ENCODE measurements at regions not wholly inside any gene's neighbourhood (a gene's known extent, or its start where the extent isn't known, plus 50 kb on each side); places are given as distances from the start of the nearest gene placed in this dataset.

DNA sequence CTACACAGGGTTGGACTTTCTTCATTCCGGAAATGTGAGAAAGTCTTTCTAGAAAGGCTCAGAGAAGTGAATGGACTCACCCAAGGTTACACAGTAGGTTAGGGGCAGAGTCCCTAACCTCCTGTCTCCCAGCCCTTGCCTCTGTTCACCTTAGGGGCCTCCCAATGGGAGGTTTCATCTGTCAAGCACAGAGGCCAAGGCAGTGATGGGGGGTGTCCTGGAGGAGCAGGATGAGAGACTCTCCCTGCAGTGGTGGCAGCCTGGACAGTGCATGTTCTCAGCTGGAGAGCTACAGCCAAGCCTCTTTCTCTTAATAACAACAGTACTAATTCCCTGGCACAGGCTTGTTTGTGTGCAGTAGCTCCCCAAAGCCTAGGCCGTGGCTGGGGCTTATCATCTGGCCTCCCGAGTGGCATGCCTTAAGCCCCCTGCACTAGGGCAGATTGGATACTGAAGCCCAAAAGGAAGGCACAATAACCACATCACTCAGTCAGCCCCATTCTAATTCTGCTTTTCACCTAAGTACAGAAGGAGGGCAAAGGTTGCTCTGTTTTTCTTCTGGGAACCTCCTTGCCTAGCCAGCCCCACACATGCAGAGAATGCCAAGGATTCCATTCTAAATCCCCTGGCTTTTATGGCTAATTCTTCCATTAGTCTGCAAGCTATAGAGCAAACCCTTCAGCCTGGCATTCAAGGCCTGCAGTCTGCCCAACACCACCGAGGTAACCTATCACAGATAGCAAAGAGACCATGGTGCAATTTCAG lies 50.2 kb upstream of the XPA start:
- H3K4me1 ChIP-seq: no peaks in the 10 kb centered on the region
- no peak for DNase-seq
- H3K4me3 ChIP-seq (ENCODE audit: low read depth, low read length): no peak overlapping the region
- H3K9me3 ChIP-seq: no peaks in the 10 kb centered on the region
- H3K36me3 ChIP-seq: no peaks in the 10 kb centered on the region
- no peak for TF ChIP-seq CTCF (IDR thresholded peaks at IDR 0.05; ENCODE audit: low read depth, low read length)
- H3K27me3 ChIP-seq: peaks cover 8% of the 10 kb centered on the region

DNA sequence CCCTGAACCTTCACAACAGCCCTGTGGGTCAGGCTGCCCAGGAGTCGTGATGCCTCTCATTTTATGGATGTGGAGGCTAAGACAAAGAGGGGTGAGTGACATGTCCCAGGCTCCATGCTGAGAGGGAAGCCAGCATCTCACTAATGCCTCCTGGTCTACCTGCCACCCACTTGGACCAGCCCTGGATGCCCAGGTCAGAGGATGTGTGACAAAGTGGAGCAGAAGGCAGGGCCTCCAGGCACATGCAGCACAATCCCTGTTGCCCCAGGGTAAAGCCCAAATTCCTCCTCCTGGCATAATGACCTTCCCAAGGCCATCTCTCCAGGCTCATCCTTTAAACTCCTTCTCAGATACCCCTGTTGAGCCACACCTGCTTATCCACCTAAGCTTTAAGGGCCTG lies 51.4 kb upstream of the XPA start:
- Histone ChIP-seq H3K4me3 (ENCODE audit: low read depth, low read length) (no peak overlapping the region), H3K27me3 (peaks cover 8% of the 10 kb centered on the region), H3K9me3 (no peaks in the 10 kb centered on the region), H3K4me1 (no peaks in the 10 kb centered on the region), H3K36me3 (no peaks in the 10 kb centered on the region)
- no peak for DNase-seq
- TF ChIP-seq CTCF (IDR thresholded peaks at IDR 0.05; ENCODE audit: low read depth, low read length): no peak

GRCh38 chr9:97749928-97750327 lies 52.8 kb upstream of the XPA start:
- Histone ChIP-seq H3K36me3 (no peaks in the 10 kb centered on the region), H3K4me3 (ENCODE audit: low read depth, low read length) (no peak overlapping the region), H3K9me3 (no peaks in the 10 kb centered on the region), H3K27me3 (peaks cover 8% of the 10 kb centered on the region), H3K4me1 (no peaks in the 10 kb centered on the region)
- no peak for DNase-seq
- TF ChIP-seq CTCF (IDR thresholded peaks at IDR 0.05; ENCODE audit: low read depth, low read length): no peak

DNA sequence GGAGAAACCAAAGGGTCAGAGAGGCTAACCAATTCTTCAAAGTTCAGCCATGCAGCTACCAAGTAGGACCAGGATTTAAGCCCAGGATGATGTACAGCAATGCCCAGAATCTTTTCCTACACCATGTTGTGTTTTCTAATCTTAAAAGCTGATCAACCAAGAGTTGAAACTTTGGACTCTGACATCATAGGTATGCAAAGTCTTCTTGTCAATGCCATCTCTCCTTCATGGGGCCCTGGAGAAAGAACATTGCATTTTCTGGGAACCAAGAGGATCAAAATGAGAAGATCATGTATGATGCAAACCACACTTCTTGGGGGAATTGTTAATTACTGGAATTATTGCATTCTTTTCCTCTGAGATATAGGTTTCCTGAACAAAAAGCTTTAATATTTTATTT lies 54.4 kb upstream of the XPA start:
- no peaks in the 10 kb centered on the region for H3K4me1 ChIP-seq

DNA sequence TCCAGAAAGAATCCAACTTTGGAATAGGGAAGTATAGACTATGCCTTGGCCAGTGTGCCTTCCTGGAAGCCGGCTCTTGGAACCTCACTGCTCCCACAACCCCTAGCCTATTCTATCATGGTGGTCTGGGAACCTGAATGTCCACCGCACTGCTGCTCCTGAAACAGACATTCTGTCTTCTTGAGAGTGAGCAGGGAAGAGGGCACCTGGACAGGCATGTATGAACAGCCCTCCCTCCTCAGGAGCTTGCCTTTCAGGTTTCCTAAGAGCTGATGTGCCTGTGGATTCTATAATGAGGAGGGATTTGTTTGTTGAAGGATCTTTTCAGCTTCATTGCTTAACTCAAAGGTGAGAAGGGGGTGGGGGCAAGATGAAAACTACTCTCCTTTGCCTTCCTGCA lies 55.1 kb upstream of the XPA start:
- peaks cover 4% of the 10 kb centered on the region; the same call in 1 of the 2 replicates for H3K27me3 ChIP-seq
- TF ChIP-seq CTCF (IDR thresholded peaks at IDR 0.05; ENCODE audit: low read depth, low read length): no peak
- no peaks in the 10 kb centered on the region for H3K9me3 ChIP-seq
- DNase-seq: no peak
- no peaks in the 10 kb centered on the region for H3K4me1 ChIP-seq
- no peak overlapping the region for H3K4me3 ChIP-seq (ENCODE audit: low read depth, low read length)
- H3K36me3 ChIP-seq: no peaks in the 10 kb centered on the region

More for the DNA sequence above, 54.4 kb upstream of the XPA start:
- Histone ChIP-seq H3K27me3 (peaks cover 4% of the 10 kb centered on the region; the same call in 1 of the 2 replicates), H3K9me3 (no peaks in the 10 kb centered on the region), H3K36me3 (no peaks in the 10 kb centered on the region), H3K4me3 (ENCODE audit: low read depth, low read length) (no peak overlapping the region)
- DNase-seq: no peak
- TF ChIP-seq CTCF (IDR thresholded peaks at IDR 0.05; ENCODE audit: low read depth, low read length): no peak

- Histone ChIP-seq H3K9me3 (no peaks in the 10 kb centered on the region), H3K27me3 (peaks cover 4% of the 10 kb centered on the region; the same call in 1 of the 2 replicates), H3K4me3 (ENCODE audit: low read depth, low read length) (no peak overlapping the region), H3K4me1 (no peaks in the 10 kb centered on the region), H3K36me3 (no peaks in the 10 kb centered on the region)
- DNase-seq: no peak
- TF ChIP-seq CTCF (IDR thresholded peaks at IDR 0.05; ENCODE audit: low read depth, low read length): no peak
Measured at GRCh38 chr9:97753364-97753763, 56.2 kb upstream of the XPA start.
